EL (cell line): ENCODE measurements at regions not wholly inside any gene's neighbourhood (a gene's known extent, or its start where the extent isn't known, plus 50 kb on each side); places are given as distances from the start of the nearest gene placed in this dataset.

Experiments
- DNase-seq: peaks from one replicate; pipeline ENCODE4 v3.0.0-alpha.2; 2016

GRCh38 chr19:57037556-57037955 is 82.2 kb upstream of the USP29 start:
- DNase-seq = no peak

DNA sequence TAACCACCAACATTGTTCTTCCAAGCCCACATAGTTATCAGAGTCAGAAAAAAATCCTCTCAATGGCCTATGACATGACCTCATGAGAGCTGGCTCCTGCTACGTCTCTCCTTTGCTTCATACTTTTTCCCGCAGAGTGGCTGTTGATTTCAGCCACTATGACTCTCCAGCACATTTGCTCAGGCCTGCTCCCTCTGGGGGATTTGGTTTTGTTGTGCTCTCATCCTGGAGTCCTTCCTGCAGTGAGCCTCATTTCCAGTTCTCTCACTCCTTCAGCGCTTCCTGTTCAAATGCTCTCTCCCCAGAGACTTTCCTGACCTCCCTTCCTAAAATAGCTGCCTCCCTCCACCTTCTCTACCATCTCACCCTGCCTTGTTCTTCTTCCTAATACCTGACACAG is 72.0 kb upstream of the USP29 start:
- no peak for DNase-seq

DNA sequence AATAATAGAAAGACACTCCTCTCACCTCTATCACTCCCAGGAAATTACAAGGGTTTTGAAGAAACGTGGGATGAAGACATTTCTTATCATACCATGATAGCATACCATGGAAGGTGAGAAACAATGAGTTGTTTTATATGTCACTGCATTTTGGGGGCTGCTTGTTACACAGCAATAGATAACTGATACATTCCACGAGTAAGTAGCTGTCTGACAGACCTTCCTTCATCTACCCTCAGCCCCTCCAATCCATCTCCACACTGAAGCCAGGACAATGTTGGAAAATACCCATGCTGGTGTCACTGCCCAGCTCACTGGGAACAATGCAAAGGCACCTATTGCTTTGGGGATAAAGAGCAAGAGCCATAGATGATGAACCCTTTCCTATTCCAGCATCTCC is 68.9 kb upstream of the USP29 start:
- no peak for DNase-seq

- DNase-seq = no peak
Observed at GRCh38 chr19:57052081-57052480, 67.7 kb upstream of the USP29 start.

DNA sequence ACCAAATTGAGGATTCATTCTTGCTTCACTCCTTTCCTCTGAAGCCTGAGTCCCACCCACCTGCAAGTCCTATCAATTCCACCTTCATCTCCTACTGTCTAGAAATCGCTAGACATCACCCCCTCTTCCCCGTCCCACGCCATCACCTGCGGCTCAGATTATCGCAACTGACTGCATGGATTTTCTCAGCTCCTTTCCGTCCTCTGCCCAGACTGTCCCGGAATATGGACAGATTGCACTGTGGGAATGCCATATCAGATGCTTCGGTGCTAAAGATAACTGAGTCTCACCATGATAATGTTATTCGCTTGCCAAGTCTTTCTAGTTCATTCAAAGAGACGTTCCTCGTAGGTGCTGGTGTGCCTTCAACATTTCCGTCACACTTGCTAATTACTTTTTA is 66.4 kb upstream of the USP29 start:
- DNase-seq = no peak

- DNase-seq = no peak
Observed at GRCh38 chr19:57055956-57056355, 63.8 kb upstream of the USP29 start.

GRCh38 chr19:57057036-57057686 is 62.6 kb upstream of the USP29 start:
- DNase-seq = peak; percentile 18

DNA sequence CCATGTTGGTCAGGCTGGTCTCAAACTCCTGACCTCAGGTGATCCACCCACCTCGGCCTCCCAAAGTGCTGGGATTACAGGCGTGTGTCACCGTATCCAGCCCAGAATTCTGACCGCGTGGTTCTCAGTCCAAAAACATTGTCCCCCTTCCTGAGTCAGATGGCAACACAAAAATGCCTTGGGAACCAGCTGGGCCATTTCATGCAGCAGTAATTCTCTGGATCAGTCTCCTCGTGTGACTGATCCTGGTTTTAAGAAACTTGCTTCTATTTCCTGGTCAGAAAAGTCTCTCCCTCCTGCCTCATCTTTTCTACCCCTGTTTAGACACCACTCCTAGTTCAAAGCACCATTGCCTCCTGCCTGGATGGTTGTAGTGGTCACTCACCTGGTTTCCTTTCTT is 60.9 kb upstream of the USP29 start:
- DNase-seq = no peak

GRCh38 chr19:57063070-57063469 is 56.7 kb upstream of the USP29 start:
- DNase-seq = no peak

DNA sequence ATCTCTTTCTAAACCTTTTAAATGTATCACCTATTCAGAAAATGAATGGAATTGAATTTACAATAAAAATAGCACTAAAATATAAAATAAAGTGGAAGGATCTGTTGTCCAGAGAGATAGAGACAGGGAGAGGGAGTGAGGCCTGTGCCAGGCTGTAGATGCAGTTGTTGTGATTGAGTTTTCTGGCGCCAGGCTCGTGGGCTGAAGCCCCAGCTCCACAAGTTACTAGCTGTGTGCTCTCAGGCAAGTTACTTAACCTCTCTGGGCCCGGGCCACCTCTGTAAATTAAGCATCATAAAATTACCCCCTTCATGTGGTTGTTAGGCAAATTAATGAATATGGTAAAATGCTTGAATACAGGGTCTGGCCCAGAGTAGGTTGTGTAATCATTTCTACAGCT is 52.3 kb upstream of the USP29 start:
- DNase-seq = no peak

DNA sequence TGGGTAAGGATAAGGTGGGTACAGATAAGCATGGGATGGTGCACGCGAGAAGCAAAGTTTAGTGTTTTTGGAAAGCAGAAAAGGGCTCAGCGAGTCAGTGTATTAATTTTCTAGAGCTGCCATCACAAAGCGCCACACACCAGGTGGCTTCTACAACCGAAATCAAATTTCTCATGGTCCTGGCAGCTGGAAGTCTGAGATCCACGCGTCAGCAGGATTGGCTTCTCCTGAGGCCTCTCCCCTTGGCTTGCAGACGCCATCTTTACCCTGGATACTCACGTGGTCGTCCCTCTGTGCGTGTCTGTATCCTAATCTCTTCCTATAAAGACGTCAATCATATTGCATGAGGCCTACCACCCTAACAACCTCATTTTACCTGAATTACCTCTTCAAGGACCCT is 51.5 kb upstream of the USP29 start:
- DNase-seq = no peak

DNA sequence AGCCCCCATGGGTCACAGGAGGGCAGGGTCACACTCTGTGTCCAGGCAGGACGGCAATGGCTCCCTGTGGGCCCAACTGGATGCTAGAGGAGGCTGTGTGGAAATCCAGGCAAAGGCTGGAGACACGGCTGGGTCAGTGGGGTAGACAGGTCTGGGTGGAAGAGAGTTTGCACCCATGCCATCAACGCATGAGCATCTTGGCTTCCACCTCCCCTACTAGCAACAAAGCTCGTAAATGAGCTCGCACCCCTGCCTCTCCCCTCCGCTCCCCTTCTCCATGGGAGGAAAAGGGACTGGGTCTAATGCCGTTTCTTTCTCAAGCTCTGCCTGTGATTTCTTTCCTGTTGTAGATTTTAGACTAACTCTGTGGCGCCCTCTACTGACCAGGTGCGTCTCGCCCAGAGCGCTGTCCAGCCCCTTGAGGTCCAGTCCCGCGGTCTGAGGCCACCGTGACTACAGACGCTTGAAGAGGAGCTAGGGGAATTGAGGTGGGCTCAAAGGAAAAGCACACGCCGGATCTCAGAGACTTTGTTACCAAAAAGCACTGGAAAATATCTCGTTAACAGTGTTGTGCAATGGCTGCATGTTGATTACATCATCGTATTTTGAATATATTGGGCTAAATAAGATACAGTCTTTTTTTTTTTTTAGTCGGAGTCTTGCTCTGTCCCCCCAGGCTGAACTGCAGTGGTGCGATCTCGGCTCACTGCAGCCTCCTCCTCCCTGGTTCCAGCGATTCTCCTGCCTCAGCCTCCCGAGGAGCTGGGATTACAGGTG is 50.7 kb upstream of the USP29 start:
- no peak for DNase-seq
